HG03442 (cell line): ENCODE measurements at regions not wholly inside any gene's neighbourhood (a gene's known extent, or its start where the extent isn't known, plus 50 kb on each side); places are given as distances from the start of the nearest gene placed in this dataset.
"Not testable (repeated sequence)": the region's sequence is repeated elsewhere in the genome, so short reads cannot be mapped to it uniquely, and the experiment has no call there.

Experiments
- ATAC-seq: cut with Tn5 transposase; IDR thresholded peaks from one replicate; pipeline ENCODE4 v1.9.1; 2021; ENCODE audit warnings: mild to moderate bottlenecking, moderate library complexity; ENCODE audit not compliant: unreplicated experiment

DNA sequence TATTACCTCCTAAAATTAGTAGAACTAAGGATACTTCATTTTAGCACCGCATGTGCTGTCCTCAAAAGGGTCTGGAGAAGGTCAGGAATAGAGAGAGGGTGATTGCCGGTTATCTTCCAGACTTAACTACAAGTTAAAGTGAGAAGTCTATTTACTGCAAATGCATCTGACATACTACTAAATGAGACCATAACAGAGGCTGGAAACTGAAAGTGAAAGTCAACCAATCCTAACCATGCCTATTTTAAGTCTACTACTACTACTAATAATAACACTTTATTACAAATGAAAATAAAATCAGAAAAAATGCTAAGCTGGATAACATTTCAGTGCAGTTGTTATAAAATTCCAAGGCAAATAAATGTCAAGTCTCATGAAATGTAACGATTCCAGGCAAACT lies 244.7 kb downstream of the KIF20B start:
- no peak for ATAC-seq

DNA sequence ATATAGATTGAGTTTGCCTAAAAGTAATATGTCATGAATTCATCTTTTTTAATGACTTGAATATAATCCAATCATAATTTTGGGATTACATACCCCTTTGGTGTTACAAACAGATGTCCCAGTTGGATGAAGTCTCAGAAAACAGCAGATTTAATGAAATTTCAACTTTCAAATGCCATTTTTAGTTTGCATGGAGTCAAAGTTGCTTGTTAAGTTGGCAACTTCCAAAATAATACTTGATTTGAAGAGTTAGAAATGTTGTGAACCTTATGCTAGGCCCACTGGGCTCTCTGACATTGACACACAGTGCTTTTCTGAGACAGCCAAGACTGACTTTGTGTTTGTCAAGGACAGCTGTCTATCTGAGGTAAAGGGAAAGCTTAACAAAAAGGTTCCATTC lies 248.1 kb downstream of the KIF20B start:
- no peak for ATAC-seq

DNA sequence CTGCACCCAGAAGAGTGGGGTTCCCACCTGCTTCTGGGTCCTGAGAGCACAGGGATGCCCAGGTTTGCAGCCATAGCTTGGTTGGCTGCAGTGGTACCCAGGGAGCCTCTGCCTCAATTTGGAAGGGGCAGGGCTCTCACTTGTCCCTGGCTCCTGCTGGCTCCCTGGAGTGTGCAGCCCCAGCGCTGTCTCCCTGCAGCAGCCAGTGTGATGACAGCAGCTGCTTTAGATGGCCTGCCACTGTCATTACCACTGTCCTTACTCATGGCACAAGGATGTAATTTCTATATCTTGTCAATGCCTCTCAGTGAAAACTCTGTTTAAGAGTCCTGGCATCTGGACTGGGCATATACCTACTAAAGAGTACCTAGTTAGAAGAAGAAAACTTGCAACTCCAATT lies 250.9 kb downstream of the KIF20B start:
- no peak for ATAC-seq

- no peak for ATAC-seq
These were observed 251.4 kb downstream of the KIF20B start for GRCh38 chr10:89952751-89953150.

DNA sequence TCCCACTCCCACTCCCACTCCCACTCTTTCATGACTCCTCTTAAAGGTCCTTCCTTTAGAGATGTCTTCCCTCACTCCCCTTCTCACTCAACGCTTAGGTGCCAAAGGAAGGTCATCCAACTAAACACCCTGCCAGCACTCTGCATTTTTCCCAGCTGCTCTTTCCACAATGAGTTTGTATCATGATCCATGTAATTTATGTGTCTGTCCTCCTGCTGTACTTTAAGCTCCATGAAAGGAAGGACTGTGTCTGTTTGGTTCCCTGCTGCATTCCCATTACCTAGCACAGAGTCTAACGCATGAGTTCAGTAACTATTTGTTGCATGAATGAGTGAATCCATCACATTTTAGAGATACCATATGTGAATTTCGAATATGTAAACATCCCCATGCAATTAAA lies 252.7 kb downstream of the KIF20B start:
- no peak for ATAC-seq

- ATAC-seq: no peak
These were observed 253.6 kb downstream of the KIF20B start for GRCh38 chr10:89954787-89955566.

- ATAC-seq: peak; percentile 45
These were observed 258.2 kb downstream of the KIF20B start for GRCh38 chr10:89959433-89960110.

DNA sequence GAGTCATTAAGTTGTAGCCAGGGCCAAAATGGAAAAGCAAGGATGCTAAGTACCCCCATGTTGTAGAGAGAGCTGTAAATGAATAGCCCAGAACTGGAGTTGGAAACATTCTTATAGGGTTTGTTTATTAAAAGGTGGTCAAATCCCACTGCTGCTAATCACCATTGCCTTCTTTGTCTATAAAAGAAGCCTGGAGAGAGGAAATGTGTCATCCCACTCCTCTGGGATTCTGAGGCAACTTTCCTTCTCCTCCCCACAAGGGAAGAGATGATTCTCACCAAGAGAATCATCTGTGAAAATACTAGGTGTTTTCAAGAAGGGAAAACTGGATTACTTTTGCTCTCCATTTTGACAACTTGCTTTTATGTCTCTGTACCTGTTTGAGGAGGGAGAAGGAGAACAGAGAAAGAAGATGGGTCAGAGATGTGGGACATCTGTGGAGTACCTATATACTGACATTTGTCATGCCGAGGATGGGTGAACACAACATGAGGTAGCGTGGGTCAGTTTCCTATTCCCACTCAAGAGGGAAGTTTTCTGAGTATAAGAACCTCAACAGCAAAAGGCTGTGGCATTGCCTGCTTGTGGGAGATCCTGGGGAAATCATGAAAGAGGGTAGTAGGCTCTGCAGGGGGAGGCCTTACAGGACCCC lies 262.2 kb downstream of the KIF20B start:
- no peak for ATAC-seq

DNA sequence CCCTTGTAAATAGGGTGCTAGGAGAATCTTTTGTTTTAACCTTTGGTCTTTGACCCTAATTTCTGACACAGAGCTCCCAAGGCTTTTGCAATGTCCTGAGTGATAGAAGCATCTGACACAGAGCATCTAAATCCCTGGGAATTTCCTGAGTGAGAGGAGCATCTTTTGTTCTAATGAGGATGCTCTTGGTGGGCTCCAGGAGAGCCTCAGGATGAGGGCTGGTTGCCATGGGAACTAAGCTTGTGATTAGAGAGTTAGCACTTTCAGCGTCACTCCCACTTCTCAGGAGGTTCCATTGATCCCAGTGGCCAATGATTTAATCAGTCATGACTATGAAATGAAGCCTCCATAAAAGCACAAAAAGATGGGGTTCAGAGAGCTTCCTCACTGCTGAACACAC lies 264.8 kb downstream of the KIF20B start:
- ATAC-seq: no peak

- no peak for ATAC-seq
These were observed 271.9 kb downstream of the KIF20B start for GRCh38 chr10:89973326-89973725.

DNA sequence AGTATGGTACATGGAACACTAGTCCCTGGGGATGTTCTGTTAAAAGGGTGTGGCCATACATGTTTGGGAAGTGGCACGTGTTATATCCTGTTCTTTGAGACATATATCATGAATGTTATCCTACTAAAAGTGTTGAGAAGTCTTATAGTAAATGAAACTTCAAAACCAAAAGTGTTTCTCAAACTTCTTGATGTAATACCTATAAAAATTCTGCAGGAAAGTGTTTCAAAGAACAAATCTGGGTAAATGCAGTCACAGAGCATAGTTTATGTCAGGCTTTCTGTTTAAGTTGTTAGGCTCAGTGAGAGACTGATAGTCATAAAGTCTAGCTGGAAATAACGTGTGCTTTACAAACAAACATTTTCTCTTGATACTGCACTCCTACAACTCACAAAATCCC lies 273.7 kb downstream of the KIF20B start:
- no peak for ATAC-seq

DNA sequence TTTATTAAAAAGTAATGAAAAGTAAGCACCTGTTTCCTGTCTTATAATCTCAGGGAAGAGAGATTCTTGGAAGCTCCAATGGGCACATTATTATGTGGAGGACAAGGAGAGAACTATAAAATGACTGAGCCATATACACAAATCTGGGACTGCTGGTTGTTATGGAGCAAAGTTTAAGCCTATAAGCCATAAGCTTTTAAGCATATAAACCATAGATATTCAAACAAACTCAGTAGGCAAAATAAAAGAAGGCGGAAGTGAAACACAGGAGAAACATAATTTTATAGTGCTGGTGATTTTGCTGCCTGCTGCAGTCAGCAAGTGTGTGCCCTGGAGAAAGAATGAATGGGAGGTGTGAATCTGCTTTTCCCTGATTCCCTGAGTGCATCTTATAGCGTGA lies 274.4 kb downstream of the KIF20B start:
- no peak for ATAC-seq

GRCh38 chr10:89978081-89978480 lies 276.7 kb downstream of the KIF20B start:
- ATAC-seq: no peak

DNA sequence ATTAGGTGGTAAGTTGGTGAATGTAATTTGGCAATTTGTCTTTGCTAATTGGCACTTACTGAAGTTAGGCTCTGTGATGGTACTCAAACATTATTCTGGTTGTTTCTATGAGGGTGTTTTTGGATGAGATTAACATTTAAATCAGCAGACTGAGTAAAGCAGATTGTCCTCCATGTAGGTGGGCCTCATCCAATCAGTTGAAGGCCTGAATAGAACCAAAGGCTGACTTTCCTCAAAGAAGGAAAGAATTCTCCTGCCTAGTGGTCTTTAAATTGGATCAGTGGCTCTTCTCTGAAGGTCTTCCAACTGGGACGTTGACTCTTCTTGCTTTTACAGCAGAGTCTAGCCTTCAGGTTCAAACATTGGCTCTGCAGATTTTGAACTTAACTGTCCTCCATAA lies 278.3 kb downstream of the KIF20B start:
- no peak for ATAC-seq

- no peak for ATAC-seq
These were observed 278.8 kb downstream of the KIF20B start for GRCh38 chr10:89980166-89980565.

DNA sequence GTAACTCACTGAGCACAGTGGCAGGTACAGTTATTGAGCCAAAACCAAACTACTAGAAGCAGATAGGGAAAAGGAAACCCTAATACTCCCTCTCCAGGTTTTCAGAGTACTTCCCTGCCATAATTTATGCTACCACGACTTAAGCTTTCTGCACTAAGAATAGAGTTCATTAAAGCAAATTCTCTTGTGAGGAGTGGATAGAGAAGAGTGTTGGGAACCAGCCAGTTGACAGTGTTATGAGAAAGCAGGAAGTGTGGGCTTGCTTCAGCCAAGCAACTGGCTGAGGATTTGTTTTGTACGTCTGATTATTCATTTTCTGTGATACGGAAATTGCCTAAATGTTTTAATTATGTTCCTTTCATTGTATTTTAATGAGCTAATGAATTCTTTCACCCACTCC lies 280.5 kb downstream of the KIF20B start:
- no peak for ATAC-seq

DNA sequence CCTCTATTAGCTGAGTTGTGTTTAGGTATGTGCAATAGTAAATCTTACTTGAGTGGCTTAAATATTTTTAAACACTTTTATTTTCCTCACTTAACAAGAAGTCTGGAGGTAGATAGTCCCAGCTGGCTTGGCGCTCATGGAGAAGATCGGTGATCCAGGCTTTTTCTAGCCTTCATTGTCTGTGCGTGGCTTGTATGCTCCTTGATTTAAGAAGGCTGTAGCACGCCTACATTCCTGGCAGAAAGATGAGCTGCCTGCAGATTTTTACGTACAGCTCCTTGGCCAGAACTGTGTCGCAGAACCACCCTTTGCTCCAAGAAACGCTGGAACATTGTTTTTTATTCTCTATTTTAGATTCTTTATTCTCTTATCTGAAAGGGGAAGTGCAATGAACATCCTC lies 284.1 kb downstream of the KIF20B start:
- no peak for ATAC-seq

DNA sequence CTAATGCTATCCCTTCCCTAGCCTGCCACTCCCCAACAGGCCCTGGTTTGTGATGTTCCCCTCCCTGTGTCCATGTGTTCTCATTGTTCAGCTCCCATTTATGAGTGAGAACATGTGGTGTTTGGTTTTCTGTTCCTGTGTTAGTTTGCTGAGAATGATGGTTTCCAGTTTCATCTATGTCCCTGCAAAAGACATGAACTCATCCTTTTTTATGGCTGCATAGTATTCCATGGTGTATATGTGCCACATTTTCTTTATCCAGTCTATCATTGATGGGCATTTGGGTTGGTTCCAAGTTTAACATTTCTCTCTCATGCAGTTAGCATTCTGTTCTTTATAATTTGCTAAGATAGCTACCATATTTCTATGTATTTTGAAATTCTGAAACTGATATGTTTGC lies 287.0 kb downstream of the KIF20B start:
- not testable (repeated sequence) for ATAC-seq

DNA sequence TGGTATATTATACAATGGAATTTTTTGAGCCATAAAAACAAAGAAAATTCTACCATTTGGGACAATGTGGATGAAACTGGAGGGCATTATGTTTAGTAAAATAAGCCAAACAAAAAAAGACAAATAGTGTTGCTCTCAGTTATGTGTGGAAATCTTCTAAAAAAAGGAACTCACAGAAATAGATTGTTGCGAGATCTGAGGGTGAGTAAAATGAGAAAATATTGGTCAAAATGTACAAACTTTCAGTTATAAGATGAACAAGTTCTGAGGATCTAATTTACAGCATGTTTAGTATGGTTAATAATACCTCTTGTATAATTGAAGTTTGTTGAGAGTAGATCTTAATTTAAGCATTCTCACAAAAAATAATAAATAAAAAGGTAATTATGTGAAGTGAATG lies 291.2 kb downstream of the KIF20B start:
- ATAC-seq: no peak

DNA sequence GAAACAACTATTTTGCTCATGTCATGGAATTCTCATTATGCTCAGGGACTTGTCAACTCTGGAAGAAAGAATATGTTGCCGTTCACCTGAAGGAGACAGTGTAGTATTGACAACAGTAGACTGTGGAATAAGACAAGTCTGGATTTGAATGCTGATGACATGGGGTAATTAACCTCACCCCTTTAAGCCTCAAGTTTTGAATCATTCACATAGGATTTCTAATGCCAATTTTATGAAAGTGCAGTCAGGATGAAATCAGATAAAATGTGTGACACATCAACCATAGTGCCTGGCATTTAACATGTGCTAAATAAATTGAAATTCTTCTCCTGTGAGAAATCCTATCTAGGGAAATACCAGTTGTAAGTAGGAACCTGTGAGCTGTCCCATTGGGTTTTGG lies 305.8 kb downstream of the KIF20B start:
- ATAC-seq: no peak

DNA sequence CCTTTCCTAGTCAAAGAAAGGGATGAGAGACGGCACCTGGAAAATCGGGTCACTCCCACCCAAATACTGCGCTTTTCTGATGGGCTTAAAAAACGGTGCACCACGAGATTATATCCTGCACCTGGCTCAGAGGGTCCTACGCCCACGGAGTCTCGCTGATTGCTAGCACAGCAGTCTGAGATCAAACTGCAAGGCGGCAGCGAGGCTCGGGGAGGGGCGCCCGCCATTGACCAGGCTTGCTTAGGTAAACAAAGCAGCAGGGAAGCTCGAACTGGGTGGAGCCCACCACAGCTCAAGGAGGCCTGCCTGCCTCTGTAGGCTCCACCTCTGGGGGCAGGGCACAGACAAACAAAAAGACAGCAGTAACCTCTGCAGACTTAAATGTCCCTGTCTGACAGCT lies 309.9 kb downstream of the KIF20B start:
- not testable (repeated sequence) for ATAC-seq

DNA sequence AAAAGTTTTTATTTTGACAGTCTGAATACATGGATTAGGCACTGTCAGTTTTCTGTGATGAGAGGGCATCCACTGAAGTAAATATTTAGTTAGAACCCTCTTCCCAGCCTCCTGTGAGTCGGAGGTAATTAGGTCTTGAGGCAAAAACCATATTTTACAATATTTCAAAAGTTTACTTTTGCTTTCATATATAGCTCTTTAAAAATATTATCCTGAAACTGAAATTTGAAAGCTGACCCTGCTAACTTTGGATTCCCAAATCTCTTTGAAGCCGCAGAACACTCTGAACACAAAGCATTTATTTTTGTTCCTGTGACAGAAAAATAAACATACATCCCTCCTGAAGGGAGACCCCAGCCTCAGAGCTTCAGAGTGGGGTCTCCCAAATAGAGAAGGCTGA lies 317.4 kb downstream of the KIF20B start:
- no peak for ATAC-seq
